Neural cell (in vitro differentiated cells): ENCODE measurements at regions not wholly inside any gene's neighbourhood (a gene's known extent, or its start where the extent isn't known, plus 50 kb on each side); places are given as distances from the start of the nearest gene placed in this dataset.

Source experiments
- CTCF ChIP-seq: fragments of 450-650 bp; IDR thresholded peaks from 2 replicates; pipeline ENCODE4 v1.5.1; 2014; ENCODE audit warnings: antibody characterized with exemption, mild to moderate bottlenecking, moderate library complexity; ENCODE audit not compliant: poor library complexity, severe bottlenecking
- POLR2AphosphoS5 ChIP-seq: IDR thresholded peaks from 2 replicates; pipeline ENCODE4 v1.6.1; 2012
- TF ChIP-seq, protein P1 (sequence below): IDR thresholded peaks from 2 replicates; pipeline ENCODE4 v1.6.1; 2012; ENCODE audit warnings: borderline replicate concordance

DNA sequence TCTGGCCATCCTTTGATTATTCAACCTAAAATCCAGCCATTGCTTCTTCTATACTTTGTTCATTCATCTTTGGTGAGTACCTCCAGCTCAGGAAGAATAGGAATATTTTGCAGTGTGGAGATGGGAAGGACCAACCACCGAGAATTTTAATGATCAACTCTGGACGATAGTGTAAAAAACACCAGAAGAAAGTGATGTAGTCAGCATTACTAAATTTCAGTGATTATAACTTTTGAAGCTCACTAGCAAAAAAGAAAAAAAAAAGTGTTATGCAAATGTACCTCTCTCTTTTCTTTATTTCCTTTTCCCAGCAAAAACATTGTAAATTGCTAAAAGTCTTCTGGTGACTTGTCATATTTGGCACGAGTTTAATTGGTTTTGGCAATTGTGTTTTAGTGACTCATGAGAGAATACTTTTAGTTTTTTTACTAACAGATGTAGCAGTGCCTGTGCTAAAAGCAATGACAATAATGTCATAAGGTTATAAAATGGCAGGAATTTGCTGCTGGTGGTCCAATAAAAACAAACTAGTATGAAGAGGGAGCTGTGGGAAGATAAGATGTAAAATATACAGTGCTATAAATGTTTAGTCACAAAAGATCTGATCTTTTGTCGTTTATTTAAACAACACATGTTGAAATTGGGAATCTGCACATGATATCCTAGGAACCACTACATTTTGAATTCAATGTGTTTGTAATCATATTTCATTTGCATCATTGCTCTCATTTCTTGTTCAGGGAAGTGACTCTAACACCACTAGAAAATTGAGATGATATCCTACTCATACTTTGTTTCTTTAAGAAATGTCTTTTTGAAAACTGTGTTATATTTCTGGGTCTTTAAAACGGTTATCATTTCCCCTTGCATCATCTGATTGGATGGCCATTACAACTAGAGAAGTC, 81.3 kb upstream of the ERCC6L2 start:
- TF ChIP-seq CTCF: no peak
- TF ChIP-seq, protein P1, sequence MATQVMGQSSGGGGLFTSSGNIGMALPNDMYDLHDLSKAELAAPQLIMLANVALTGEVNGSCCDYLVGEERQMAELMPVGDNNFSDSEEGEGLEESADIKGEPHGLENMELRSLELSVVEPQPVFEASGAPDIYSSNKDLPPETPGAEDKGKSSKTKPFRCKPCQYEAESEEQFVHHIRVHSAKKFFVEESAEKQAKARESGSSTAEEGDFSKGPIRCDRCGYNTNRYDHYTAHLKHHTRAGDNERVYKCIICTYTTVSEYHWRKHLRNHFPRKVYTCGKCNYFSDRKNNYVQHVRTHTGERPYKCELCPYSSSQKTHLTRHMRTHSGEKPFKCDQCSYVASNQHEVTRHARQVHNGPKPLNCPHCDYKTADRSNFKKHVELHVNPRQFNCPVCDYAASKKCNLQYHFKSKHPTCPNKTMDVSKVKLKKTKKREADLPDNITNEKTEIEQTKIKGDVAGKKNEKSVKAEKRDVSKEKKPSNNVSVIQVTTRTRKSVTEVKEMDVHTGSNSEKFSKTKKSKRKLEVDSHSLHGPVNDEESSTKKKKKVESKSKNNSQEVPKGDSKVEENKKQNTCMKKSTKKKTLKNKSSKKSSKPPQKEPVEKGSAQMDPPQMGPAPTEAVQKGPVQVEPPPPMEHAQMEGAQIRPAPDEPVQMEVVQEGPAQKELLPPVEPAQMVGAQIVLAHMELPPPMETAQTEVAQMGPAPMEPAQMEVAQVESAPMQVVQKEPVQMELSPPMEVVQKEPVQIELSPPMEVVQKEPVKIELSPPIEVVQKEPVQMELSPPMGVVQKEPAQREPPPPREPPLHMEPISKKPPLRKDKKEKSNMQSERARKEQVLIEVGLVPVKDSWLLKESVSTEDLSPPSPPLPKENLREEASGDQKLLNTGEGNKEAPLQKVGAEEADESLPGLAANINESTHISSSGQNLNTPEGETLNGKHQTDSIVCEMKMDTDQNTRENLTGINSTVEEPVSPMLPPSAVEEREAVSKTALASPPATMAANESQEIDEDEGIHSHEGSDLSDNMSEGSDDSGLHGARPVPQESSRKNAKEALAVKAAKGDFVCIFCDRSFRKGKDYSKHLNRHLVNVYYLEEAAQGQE: no peak
- no peak for TF ChIP-seq POLR2AphosphoS5
